ENCODE measurements at regions not wholly inside any gene's neighbourhood (a gene's known extent, or its start where the extent isn't known, plus 50 kb on each side); places are given as distances from the start of the nearest gene placed in this dataset.

GRCh38 chr5:96022971-96023370 is 61.3 kb upstream of the ELL2 start:
- peak in 3 of 4 experiments; percentile 9 to 38 (median 27) for DNase-seq

- DNase-seq = no peak
Observed at GRCh38 chr5:96017951-96018350, 56.3 kb upstream of the ELL2 start.

GRCh38 chr5:96016216-96016615 is 54.6 kb upstream of the ELL2 start:
- no peak for DNase-seq

- DNase-seq = no peak
Observed at GRCh38 chr5:96015709-96016108, 54.1 kb upstream of the ELL2 start.

- no peak for DNase-seq
Observed at GRCh38 chr5:96014395-96014794, 52.7 kb upstream of the ELL2 start.

GRCh38 chr5:96013254-96013653 is 51.6 kb upstream of the ELL2 start:
- DNase-seq = no peak

GRCh38 chr5:96012399-96012798 is 50.7 kb upstream of the ELL2 start:
- DNase-seq = no peak

Measured in suppressor macrophage (primary cell).